Stimulated activated CD8-positive, alpha-beta memory T cell treated with anti-CD3 and anti-CD28 coated beads, Interleukin-4, amount 100 ng/mL, for 24 hours (primary cell): ENCODE measurements at regions not wholly inside any gene's neighbourhood (a gene's known extent, or its start where the extent isn't known, plus 50 kb on each side); places are given as distances from the start of the nearest gene placed in this dataset.

Experiments
- DNase-seq: peaks from one replicate; pipeline ENCODE4 v3.0.0-alpha.2; 2020; ENCODE audit warnings: low read depth

DNA sequence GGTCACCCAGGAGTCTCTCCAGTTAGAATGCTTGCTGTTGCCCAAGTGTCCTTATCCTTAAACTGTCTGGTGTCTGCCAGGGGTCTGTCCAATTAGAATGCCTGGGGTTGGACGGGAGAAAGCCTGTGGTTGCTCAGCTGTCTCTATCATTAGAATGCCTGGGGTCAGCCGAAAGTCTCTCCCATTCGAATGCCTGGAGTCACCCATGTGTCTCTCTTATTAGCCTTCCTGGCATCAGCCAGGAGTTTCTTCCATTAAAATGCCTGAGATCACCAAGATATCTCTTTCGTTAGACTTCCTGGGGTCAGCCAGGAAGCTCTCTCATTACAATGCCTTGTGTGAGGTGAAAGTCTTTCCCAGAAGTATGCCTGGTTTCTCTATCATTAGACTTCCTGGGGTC is 1521.0 kb downstream of the UQCRFS1 start:
- DNase-seq, result no peak

DNA sequence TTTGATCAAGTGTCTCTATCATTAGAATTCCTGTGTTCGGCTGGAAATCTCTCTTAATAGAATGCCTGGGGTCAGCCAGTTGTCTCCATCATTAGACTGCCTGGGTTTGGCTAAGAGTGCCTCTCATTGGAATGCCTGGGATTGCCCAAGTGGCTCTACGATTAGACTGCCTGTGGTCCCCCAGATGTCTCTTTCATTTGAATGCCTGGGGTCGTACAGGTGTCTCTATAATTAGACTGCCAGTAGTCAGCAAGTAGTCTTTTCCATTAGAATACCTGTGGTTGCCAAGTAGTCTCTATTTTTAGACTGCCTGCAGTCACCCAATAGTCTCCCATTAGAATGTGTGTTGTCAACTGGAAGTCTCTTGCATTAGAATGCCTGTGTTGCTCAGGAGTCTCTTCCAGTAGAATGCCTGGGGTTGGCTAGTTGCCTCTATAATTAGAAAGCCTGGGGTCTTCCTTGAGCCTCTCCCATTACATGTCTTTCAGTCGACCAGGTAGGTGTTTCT is 1523.2 kb downstream of the UQCRFS1 start:
- no peak for DNase-seq

DNA sequence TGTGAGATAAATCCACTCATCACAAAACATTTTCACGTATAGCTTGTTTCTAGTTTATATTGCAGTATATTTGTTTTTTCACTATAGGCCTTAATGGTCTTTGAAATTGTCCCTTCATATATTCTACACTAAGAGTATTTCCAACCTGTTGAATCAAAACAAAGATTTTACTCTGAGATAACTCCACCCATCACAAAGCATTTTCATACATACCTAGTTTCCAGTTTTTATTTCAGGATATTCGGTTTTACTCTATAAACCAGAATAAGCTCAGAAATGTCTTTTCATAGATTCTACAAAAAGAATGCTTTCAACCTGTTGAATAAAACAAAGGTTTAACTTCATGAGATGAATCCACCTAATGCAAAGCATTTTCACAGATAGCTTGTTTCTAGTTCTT is 1528.7 kb downstream of the UQCRFS1 start:
- no peak for DNase-seq

DNA sequence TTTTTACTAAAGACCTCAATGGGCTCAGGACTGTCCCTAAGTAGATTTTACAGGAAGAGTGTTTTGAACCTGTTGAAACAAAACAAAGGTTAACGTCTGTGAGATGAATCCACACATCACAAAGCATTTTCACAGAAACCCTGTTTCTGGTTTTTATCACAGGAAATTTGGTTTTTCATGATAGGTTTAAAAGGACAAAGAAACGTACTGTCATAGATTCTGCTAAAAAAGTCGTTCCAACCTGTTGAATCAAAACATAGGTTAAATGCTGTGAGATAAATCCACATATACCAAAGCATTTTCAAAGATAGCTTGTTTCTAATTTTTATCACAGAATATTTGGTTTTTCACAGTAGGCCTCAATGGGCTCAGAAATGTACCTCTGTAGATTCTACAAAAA is 1531.0 kb downstream of the UQCRFS1 start:
- no peak for DNase-seq

DNA sequence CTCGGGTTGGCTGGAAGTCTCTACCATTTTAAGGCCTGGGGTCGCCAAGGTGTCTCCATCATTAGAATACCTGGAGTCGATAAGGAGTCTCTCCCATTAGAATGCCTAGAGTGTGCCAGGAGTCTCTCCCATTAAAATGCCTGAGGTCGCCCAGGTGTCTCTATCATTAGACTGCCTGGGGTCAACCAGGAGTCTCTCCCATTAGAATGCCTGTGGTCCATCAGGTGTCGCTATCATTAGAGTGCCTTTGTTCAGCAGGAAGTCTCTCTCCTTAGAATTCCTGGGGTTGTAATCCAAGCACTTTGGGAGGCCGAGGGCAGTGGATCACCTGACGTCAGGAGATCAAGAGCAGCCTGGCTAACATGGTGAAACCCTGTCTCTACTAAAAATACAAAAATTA is 1533.0 kb downstream of the UQCRFS1 start:
- DNase-seq, result no peak

DNA sequence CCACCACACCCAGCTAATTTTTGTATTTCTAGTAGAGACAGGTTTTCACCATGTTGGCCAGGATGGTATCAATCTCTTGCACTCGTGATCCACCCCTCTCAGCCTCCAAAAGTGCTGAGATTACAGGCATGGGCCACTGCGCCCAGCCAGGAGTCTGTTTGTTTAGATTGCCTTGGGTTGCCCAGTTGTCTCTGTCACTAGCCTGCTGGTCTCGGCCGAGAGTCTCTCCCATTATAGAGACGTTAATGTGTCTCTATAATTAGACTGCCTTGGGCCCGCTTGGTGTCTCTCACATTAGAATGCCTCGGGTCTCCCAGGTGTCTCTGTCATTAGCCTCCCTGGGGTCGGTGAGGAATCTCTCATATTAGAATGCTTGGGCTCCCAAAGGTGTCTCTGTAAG is 1533.6 kb downstream of the UQCRFS1 start:
- DNase-seq, result no peak

DNA sequence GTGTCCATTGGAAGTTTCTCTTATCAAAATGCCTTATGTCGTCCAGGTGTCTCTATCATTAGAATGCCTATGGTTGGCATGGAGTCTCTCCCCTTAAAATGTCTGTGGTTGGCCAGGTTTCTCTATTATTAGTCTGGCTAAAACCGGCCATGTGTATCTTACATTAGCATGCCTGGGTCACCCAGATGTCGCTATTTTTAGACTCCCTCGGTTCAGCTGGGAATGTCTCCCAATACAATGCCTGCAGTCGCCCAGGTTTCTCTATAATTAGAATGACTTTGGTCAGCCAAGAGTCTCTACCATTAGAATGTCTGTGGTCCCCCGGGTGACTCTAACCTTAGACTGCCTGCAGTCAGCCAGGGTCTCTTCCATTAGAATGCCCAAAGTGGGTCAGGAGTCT is 1536.1 kb downstream of the UQCRFS1 start:
- DNase-seq, result no peak

DNA sequence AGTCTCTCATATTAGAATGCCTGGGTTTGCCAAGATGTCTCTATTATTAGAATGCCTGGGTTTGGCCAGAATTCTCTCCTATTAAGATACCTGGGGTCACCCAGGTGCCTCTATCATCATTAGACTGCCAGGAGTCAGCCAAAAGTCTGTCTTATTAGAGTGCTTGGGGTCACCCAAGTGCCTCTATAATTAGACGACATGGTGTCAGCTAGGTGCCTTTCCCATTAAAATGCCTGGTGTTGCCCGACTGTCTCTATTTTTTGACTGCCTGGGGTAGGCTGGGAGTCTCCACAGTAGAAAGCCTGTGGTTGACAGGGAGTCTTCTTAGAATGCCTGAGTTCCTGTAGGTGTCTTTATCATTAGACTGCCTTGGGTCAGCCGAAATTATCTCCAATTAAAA is 1536.6 kb downstream of the UQCRFS1 start:
- no peak for DNase-seq

DNA sequence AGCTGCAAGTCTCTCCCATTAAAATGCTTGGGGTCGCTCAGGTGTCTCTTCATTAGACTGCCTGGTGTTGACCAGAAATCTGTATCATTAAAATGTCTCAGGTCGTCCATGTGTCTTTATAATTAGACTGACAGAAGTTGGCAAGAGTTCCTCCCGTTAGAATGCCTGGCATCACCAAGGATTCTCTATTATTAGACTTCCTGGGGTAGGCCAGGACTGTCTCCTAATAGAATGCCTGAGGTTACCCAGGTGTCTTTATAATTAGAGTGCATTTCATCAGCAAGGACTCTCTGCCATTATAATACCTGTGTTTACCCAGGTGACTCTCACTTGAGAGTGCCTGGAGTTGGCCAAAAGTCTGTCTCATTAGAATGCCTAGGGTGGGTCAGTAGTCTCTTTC is 1537.2 kb downstream of the UQCRFS1 start:
- no peak for DNase-seq

DNA sequence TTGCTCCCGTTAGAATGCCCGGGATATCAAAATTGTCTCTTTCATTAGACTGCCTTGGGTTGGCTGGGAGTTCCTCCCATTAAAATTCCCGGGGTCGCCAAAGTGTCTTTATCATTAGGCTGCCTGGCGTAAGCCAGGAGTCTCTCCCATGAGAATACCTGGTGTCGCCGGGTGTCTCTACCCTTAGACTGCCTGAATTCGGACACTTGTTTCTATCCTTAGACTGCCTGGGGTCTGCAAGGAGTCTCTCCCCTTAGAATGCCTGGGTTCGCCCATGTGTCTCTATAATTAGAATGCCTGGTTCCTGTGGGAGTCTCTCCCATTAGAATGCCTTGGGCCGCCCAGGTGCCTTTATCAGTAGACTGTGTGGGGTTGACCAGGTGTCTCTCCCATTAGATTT is 1538.2 kb downstream of the UQCRFS1 start:
- no peak for DNase-seq

DNA sequence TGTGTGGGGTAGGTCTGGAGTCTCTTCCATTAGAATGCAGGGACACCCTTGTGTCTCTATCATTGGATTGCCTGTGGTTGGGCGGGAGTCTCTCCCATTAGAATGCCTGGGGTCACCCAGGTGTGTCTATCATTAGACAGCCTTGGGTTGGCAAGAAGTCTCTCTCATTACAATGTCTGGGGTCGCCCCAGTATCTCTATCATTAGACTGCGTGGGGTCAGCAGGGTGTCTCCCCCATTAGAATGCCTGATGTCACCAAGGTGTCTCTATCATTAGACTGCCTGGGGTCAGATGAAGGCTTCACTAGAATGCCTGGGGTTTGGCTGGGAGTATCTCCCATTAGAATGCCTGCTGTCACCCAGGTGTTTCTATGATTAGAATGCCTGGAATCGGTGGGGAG is 1539.0 kb downstream of the UQCRFS1 start:
- DNase-seq, result no peak

DNA sequence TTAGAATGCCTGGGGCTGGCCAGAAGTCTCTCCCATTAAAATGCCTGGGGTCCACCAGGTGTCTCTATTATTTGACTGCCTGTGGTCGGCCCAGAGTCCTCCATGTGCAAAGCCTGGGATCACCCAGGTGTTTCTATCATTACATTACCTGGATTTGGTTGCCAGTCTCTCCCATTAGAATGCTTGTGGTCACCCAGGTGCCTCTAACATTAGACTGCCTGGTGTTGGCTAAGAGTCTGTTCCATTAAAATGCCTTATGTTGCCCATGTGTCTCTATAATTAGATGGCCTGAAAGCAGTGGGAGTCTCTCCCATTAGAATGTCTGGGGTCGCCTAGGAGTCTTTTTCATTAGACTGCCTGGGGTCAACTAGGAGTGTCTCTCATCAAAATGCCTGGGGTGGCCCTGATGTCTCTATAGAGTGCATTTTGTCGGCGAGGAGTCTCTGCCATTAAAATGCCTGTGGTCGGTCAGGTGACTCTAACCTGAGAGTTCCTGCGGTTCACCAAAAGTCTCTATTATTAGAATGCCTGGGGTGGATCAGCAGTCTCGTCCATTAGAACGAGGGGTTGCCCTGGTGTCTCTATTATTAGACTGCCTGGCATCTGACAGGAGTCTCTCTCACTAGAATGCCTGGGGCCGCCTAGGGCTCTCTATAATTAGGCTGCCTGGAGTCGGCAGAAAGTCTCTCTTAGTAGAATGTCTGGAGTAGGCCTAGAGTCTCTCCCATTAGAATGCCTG is 1540.5 kb downstream of the UQCRFS1 start:
- DNase-seq, result no peak

DNA sequence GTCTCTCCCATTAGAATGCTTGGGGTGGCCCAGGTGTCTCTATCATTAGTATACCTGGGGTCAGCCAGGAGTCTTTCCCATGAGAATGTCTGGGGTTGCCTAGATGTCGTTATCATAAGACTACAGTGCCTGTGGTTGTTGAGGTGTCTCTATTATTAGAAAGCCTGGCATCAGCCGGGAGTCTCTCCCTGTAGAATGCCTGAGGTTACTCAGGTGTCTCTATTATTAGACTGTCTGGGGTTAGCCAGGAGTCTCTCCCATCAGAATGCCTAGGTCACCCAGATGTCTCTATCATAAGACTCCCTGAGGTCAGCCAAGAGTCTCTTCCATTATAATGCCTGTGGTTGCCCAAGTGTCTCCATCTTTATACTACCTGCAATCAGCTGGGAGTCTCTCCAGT is 1541.1 kb downstream of the UQCRFS1 start:
- no peak for DNase-seq

DNA sequence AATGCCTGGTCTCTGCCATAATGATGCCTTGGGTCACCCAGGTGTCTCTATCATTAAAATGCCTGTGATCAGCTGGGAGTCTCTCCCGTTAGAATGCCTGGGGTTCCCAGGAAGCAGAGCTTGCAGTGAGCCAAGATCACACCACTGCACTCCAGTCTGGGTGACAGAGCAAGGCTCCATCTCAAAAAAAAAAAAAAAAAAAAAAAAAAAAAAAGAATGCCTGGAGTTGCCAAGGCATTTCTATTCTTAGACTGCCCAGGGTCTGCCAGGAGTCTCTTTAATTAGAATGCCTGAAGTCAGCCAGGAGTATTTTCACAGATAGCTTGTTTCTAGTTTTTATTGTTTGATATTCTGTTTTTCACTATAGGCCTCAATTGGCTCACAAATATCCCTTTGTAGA is 1552.5 kb downstream of the UQCRFS1 start:
- DNase-seq, result no peak

DNA sequence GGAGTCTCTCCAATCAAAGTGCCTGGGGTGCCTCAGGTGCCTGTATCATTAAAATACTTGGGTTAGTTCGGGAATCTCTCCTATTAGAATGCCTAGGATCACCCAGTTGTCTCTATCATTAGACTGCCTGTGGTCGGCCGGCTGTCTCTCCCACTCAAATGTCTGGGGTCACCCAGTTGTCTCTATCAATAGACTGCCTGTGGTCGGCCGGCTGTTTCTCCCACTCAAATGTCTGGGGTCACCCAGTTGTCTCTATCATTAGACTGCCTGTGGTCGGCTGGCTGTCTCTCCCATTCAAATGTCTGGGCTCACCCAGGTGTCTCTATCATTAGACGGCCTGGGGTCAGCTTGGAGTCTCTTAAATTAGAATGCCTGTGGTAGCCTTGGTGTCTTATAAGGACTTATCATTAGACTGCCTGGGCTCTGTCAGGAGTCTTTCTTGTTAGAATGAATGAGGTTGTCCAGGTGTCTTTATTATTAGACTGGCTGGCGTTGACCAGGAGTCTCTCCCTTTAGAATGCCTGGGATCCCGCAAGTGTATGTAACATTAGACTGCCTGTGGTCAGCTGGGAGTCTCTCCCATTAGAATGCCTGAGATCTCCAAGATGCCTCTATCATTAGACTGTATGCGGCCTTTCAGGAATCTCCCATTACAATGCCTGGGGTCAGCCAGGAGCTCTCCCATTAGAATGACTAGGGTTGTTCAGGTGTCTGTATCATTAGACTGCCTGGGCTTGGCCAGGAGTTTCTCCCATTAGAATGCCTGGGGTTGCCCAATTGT is 1555.5 kb downstream of the UQCRFS1 start:
- DNase-seq, result no peak

DNA sequence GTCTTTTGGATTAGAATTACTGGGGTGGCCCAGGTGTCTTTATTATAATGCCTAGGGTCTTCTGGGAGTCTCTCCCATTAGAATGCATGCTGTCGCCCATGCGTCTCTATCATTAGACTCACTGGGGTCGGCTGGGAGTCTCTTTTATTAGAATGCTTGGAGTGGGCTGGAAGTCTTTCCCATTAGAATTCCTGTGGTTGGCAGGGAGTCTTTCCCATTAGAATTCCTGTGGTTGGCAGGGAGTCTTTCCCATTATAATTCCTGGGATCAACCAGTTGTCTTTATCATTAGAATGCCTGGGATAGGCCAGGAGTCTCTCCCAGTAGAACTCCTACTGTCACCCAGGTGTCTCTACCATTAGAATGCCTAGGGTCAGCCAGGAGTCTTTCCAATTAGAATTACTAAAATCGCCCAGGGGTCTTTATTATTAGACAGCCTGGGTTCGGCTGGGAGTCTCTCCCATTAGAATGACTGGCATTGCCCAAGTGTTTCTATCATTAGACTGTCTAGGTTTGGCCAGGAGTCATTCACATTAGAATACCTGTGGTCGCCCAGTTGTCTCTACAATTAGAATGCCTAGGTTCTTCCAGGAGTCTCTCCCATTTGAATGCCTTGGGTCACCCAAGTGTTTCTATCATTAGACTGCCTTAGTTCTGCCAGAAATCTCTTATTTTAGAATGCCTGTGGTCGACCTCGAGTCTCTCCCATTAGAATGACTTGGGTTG is 1558.5 kb downstream of the UQCRFS1 start:
- no peak for DNase-seq

DNA sequence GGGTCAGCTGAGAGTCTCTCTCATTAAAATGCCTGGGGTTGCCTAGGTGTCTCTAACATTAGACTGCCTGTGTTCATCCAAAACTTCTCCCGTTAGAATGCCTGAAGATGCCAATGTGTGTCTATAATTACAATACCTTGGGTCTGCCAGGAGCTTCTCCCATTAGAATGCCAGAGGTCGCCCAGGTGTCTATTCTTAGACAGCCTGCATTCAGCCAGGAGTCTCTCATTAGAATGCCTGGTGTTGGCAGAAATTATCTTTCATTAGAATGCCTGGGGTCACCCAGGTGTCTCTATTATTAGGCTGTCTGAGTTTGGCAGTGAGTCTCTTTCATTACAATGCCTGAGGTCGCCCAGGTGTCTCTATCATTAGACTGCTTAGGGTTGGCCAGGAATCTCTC is 1560.2 kb downstream of the UQCRFS1 start:
- DNase-seq, result no peak

DNA sequence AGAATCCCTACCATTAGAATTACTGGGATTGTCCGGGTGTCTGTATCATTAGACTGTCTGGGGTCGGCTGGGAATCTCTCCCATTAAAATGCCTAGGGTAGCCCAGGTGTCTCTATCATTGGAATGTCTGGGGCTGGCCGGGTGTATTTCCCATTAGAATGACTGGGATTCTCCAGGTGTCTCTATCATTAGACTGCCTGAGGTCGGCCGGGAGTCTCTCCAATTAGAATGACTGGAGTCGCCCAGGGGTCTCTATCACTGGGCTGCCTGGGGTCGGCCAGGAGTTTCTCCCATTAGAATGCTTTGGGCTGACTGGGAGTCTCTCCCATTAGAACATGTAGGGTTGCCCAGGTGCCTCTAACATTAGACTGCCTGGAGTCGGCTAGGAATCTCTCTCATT is 1560.7 kb downstream of the UQCRFS1 start:
- DNase-seq, result no peak

DNA sequence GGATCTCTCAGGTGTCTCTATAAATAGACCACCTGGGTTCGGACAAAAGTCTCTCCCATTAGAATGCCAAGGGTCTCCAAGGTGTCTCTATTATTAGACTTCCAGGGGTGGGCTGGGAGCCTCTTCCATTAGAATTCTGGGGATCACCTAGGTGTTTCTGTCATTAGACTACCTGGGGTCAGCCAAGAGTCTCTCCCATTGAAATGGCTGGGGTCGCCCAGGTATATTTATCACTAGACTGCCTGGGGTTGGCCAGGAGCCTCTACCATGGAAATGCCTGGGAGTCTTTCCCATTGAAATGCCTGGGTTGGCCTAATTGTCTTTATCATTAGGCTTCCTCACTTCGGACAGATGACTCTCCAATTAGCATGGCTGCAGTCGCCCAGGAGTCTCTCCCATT is 1565.5 kb downstream of the UQCRFS1 start:
- DNase-seq, result no peak

DNA sequence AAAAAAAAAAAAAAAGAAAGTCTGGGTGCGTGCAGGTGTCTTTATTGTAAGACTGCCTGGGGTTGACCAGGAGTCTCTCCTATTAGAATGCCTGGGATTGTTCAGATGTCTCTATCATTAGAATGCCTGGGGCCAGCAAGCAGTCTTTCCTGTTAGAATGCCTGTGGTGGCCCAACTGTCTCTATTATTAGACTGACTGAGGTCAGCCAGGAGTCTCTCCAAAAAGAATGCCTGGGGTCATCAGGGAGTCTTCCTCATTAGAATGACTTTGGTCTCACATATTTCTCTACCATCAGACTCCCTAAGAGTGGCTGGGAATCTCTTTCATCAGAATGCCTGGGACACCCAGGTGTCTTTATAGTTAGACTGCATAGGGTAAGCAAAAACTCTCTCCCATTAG is 1577.5 kb downstream of the UQCRFS1 start:
- DNase-seq, result no peak

DNA sequence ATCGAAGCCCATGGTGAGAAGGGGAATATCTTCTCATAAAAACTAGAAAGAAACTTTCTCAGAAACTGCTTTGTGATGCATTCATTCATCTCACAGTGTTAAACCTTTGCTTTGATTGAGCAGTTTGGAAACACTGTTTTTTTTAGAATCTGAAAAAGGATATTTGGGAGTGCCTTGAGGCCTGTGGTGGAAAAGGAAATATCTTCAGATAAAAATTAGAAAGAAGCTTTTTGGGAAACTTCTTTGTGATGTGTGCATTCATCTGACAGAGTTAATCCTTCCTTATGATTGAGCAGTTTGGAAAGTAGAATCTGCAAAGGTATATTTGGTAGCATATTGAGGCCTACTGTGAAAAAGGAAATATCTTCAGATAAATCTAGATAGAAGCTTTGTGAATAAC is 1594.9 kb downstream of the UQCRFS1 start:
- DNase-seq, result no peak

DNA sequence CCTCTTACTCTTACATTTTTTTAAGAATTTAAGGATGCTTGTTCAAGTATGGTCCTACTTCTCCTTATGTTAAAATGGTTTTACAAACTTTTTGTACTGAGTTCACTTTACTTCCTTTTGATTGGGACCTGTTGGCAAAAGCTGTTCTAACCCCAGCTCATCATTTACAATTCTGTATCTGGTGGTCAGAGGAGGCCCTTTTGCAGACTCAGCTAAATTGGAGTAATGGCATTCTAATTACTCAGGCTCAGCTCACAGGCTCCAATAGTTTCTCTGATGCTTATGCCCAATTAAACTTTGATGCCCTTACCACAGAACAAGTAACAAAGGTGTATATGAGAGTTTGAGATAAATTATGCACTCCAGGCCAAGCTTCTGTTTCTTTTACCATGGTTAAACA is 1632.0 kb downstream of the UQCRFS1 start:
- DNase-seq, result no peak
